Prostate gland (tissue), 2 donors: ENCODE measurements at regions not wholly inside any gene's neighbourhood (a gene's known extent, or its start where the extent isn't known, plus 50 kb on each side); places are given as distances from the start of the nearest gene placed in this dataset.

Experiments used
- CTCF ChIP-seq, 4 experiments: fragments of 200-600 bp in 2 of 4; fragments of 450-650 bp in 2 of 4; sonication (generic) in 2 of 4; IDR thresholded peaks; 1 replicate in 3 of 4; 2 replicates in 1 of 4; pipeline ENCODE4 v1.5.1; 2016 to 2019; ENCODE audit warnings: antibody characterized with exemption in 4 of 4, mild to moderate bottlenecking in 2 of 4, moderate library complexity in 2 of 4
- POLR2A ChIP-seq: fragments of 450-650 bp; IDR thresholded peaks from one replicate; pipeline ENCODE4 v1.6.1; 2016; ENCODE audit warnings: antibody characterized with exemption, mild to moderate bottlenecking
- POLR2AphosphoS5 ChIP-seq: sonication (generic); formaldehyde crosslinking; IDR thresholded peaks from one replicate; pipeline ENCODE4 v1.6.1; 2017; ENCODE audit warnings: antibody characterized with exemption

- TF ChIP-seq POLR2A = no peak
- no peak for TF ChIP-seq CTCF (IDR thresholded peaks at IDR 0.05)
- no peak for TF ChIP-seq POLR2AphosphoS5
Measured at GRCh38 chr4:27921231-27921630, 1060.6 kb downstream of the STIM2 start.
